Loucy (cell line): ENCODE measurements at regions not wholly inside any gene's neighbourhood (a gene's known extent, or its start where the extent isn't known, plus 50 kb on each side); places are given as distances from the start of the nearest gene placed in this dataset.

Experiments used
- CTCF ChIP-seq: fragments of 200-600 bp; sonication (generic); conservative IDR thresholded peaks from 2 replicates; pipeline ENCODE4 v1.5.1; 2014; ENCODE audit warnings: mild to moderate bottlenecking, antibody characterized with exemption, low read length
- EZH2phosphoT487 ChIP-seq: fragments of 200-600 bp; IDR thresholded peaks from 2 replicates; pipeline ENCODE4 v1.6.1; 2018; ENCODE audit warnings: antibody characterized with exemption, mild to moderate bottlenecking, moderate library complexity, borderline replicate concordance

GRCh38 chr1:199856216-199856780 is 171.2 kb upstream of the NR5A2 start:
- TF ChIP-seq CTCF (no peak), EZH2phosphoT487 (no peak)
